ENCODE measurements at regions not wholly inside any gene's neighbourhood (a gene's known extent, or its start where the extent isn't known, plus 50 kb on each side); places are given as distances from the start of the nearest gene placed in this dataset.

DNA sequence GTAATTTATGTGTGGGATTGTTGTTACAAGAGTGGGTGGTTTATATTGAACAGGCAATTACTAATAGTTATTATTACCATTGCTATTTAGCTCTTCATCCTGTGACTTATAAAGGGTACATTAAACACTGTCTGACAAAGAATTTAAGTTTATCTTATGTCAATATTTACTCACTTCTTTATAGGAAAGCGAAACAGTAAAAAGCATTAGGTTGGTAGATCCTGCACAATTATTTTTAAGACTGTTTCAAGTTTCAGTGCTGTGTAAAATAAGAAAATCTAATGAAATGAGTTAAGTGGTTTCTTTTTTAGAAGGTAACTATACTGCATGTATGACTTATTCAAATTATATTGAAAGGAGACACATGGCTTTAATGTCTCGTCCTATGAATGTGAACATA is 135.8 kb upstream of the MAP3K7 start:
- no peak for DNase-seq

DNA sequence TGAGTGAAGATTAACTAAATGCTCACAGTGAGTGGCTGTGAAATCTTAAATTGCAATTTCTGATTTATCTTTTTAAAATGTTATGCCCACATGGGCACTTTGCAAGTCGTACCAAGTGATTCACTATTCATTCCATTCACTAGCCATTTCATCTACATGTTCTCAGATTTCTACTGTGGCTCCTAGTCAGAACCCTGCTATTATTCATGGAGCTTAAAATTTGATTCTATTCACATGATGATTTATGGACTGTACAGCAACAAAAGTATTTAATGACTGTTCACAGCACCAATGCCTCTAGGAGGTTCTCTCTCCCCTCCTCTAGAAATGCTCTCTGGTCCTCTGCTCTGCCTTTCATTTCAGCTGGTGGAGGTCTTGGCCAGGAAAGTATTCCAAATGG is 133.5 kb upstream of the MAP3K7 start:
- peak; percentile 33 for DNase-seq

DNA sequence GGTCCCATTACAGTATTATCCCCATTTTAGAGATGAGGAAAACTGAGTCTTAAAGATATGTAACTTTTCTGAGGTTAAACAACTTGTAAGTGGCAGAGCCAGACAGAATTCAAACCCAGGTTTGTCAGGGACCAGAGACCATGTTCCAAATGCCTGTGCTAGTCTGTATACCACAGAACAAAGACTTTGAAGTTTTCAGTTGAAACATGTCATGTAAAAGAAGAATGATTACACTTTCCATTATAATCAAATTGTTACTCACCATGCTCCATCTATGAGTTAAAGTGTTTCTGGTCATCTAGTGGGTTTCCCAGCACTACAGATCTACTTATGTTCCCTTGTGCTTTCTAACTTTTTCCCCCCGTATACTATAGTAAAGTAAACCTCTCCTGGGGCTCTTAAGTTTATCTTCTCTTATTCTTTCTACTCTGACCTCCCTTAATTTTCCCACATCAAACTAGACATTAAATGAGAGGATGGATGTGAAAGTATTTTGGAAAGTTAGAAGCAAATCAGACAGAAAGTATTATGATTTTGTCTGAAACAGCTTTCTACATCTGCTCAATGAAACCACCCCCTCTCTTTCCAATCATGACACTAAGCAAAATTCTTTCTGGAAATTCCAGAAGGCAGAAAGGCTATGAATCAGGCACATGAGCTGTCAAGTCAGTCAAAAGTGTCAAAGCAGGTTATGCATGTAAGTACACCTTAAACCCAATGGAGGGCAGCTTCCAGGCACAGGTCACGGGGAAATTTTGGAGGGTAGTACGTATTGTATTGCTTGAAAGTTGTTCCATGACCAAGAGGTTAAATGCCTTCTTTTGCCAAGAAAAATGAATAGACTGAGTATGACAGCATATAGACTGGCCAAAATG is 132.7 kb upstream of the MAP3K7 start:
- DNase-seq: no peak

DNA sequence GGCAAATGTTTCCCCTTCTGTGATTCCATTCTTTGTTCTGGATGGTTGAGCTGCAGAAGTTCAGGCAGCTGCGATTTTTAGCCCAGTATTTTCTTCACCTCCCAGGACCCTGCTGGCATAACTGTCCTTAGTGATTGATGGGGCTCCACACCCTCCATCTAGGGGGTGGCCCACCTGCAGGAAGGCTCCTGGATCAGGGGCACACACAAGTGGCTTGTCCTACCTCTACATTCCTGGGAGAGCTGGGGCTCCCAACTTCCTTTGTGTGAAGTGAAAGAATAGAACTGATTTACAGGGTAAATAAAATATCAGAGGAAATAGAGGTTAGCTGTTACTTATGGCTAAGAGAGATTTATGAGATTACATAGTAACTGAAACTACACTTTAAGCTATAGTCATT is 129.5 kb upstream of the MAP3K7 start:
- DNase-seq: no peak

DNA sequence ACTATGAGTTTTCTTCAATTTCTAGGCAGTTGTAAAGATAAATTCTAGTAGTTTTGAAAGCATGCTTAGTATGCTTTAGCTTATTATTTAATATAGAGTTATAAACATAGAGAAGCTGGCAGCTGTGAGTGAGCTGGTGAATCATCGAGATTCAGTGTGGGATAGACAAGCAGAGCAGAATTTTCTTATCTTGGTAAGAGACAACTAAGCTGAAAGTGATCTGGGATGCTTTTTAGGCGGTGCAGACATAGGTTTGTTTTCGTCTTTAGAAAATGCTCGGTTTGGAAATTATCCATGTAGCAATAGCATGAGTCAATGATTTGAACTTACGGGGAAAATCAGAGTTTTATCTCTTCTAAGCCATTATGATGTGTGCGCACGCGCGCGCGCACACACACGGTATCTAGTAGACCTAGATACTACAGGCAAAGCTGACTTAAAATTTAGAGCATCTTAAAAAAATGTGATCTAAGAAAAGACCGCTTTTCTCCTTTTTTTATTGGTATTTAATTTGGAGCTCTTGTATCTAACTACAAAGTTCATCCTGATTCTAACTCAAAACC is 128.3 kb upstream of the MAP3K7 start:
- no peak for DNase-seq

DNA sequence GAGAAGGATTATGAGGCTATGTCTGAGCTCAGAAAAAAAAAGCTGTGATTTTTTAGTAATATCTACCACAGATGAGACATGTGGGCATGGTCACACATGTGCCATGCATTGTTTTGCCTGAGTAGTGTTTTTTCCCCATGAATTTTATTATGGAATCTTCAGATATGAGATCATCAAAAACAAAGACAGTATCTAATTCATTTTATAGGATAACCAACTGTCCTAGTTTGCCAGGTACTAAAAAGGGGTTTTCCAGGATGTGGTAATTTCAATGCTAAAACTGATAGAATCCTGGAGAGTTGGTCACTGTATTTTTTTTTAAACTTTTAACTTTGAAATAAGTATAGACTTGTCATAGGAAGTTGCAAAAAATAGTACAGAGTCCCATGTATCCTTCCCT is 127.4 kb upstream of the MAP3K7 start:
- DNase-seq: no peak

DNA sequence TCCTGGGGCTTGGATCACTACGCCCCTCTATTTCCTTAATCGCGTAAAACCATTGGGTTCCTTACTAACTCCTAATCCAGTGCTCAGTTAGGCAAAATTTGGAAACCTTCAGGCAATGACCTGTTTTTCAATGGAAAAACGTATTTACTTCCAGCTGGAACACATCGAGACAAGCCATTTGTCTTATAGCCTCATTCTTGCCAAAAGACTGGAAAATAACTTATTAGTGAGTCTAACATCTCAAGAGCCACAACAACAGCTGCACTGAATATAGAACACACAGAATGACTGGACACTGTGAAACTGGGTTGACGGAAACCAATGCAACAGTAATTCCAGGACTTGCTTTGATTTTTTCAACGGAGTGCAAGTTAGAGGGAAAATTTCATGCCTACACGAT is 125.2 kb upstream of the MAP3K7 start:
- peak; percentile 87 for DNase-seq

DNA sequence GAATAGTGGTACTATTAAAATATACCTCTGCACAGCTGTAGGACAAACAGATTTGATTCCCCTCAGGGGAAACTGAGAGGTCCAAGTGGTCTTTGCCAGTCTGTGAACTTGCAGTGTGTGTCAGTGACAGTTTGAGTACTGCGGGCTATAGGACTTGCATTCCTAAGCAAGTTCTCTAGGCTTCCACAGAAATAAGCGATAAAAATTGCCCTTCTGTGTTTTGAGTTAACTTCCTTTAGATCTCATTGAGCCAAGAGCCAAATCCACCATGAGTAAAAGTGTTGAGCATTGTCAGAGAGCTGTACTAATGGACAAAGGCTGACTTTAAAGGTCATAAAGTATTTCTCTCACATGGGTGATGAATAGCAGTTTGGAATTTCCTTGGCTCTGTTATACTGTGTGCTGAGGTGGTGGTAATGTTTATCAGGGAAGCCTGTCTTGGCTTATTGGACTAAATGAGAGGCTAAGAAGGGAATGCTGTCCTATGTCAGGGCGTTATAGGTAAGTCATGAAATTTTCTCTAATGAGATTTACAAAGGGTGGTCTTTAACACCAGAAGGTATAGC is 122.6 kb upstream of the MAP3K7 start:
- no peak for DNase-seq

DNA sequence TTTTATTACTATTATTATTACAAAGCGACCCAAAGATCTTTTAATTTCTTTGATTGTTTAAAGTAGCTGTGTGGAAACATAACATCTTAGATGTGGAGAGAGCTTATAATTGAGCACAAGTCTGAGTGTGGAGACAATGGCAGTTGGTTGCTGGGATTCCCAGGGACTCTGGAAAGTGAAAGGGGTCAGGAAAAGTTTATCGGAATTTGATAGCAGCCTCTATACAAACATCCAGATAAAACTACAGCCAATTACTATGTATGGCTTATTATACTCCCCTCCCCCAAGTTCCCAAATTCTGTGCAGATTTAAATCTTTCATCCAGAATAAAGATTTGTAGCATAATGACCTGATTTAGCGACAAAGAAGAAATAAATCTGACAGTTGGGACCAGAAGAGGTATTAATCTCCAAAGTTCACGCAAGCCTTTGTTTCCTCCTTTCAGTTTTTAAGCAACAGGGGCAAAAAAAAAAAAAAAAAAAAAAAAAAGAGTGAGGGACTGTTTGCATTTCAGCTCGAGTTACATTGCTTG is 121.4 kb upstream of the MAP3K7 start:
- no peak for DNase-seq

DNA sequence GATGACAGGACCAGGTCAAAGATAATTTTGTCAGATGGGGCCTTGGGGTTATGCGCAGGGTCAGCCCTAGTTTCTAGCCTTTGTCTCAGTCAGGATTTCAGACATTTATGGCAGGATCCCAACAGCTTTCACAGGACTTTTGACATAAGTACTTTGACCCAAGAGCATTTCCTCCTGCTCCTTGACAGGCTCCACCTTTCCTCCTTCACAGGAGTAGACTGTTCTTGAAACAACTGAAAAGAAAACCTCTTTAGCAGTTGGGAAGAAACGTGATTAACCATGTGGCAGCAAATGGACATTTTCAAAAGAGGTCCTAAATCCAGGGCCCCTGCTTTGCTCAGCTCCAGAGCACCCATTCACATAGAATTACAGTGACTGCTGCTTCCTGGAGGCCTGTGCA is 120.4 kb upstream of the MAP3K7 start:
- DNase-seq: no peak

DNA sequence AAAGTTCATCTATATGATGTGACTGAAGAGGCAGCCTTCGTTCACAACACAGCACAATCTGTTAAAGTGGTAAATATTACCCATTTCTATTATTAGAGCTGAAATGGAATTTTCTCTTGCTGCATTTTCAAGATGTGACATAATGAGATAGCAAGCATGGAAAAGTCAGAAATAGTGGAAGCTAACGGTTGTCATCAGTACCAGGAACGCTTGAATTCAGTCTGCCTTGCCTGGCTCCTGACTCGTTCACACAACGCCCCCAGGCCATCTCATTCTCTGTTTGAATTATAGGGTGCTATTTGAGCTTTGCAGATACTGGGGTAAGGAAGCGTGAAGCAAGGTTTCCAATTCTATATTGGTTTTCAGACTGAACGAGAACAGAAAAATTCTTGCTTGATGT is 116.5 kb upstream of the MAP3K7 start:
- no peak for DNase-seq

DNA sequence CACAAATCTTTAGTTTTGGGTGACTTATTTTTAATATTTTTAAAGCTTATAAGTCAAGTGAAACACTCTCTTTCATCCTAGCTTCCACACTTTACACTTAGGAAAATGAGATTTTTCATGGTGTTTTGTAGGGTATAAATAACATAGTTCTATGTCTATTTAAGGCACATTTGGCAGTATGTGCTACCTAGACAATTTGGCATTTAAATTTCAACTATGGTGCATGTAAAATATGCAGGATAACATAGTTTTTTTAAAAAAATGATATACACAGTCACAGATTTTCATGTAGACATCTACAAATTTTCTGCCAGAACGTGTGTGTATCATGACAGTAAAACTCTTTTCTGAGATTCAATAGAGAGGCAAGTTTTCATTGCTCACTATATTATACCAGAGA is 115.1 kb upstream of the MAP3K7 start:
- DNase-seq: no peak

DNA sequence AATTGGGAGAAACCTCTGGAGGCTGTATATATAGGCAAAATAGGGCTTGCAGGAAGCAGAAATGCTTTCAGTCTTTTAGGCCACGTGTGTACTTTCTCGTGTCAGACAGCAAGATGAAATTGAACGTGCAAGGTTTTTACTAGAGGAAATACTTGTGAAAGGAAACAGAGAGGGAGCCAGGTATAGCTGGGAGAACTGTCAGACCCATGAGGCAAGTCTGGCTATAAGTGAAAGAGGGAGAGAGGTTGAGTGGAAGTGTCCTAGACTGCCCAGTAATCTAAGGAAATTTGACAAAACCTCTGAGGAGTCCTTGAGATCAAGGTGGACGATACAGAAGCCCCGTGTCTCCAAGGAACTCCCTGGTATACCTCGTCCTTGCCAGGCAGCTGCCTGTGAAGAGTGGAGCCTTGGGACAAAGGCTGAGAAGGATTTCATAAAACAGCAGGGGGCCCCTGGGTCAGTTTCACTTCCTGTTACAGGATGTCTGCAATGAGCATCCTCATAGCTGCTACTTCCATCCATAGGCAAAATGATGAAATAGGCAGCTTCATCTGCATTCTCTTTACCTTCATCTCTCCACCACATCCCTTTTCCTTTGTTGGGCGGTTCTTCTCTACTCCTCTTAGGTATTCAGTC is 114.4 kb upstream of the MAP3K7 start:
- DNase-seq: no peak

DNA sequence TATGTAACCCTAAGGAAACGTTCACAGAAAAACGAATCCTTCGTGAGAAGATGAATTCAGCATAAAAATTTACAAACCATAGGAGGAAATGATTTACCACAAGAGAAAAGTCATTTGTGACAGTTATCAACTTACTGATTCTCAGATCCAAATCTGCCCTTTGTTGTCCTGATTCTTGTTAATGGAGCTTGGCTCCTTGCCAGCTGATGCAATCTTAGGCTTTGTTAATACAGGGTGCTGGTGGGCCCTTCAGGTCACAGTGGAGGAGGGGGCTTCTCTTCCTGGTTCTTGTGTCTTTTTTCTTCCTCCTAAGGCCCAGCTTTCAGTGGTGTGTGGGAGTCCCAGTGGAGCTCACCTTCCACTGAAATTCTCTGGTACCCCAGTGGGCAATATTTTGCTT is 108.4 kb upstream of the MAP3K7 start:
- DNase-seq: no peak

DNA sequence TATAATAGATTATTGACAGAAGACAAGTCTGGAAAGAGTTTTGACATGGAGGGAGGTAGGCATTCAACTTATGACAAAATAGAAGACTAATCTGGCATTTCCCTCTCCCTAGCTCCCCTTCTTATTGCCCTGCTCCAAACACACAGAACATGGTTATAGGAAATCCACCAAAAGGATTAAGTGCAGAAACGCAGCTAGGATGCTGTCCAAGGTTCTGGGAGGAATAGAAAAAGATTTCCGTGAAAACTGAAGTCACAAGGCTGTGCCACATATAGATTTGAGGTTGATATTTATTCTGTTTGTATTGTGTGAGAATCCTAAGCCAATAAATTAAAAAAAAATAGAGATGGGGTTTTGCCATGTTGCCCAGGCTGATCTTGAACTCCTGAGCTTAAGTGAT is 107.9 kb upstream of the MAP3K7 start:
- DNase-seq: no peak

DNA sequence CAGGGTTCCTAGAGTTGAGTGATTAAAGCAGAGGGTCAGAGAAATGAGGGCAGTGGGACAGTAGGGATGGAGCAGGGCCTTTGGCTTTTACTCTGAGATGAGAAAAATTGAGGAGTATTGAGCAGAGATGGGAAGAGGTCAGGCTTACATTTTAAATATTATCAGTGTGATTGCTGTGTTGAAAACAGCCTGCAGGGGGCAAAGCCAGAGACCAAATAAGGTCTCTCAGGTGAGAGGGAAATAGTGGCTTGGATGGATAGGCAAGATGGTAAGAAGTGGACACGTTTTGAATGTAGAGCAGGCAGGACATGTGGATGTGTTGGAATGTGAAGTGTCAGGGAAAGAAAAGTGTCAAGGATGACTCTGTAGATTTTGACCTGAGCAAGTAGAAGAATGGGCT is 105.0 kb upstream of the MAP3K7 start:
- no peak for DNase-seq

DNA sequence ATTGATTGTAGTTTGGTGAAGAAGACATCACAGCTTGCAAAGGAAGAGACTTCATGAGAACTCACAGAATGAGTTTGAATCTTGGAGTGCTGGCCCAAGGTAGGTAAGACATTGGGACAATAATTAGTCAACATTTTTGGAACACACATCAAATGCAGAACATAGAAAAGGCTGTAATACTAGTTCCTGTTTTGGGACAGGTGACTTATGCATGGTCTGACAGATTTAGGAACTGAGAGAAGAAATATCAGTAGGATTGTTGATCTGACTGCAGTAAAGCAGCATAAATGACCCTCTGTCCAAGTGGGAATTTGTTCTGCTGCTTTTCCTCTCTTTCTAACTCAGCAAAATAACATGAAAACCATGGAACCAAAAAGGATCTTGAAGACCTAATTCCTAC is 102.3 kb upstream of the MAP3K7 start:
- DNase-seq: no peak

DNA sequence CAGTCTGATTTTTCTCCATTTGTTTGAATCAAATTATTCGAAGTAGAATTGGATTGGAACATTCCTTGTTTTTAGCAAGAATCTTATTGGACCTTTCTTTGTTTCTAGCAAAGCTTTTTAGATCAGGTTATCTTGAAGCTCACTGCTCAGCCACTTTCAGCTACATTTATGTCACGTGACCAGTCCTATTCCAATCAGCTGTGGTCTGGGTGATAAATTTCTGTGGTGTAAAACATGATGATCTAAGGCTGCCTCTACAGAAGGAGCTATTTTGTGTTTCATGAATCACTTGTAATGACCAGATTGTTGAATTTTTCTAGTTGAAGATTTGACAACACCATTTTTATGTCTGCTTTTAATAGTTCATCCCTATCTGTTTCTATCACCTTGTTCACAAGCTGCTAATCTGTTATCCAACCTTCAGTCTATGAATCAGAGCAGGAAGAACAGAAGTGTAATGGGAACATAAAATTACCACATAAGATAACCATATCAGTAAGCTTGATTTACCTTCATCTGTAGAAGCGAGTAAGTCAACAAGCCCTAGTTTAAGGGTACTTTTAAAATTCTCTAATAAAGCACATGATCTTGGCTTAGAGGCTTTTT is 101.0 kb upstream of the MAP3K7 start:
- no peak for DNase-seq

DNA sequence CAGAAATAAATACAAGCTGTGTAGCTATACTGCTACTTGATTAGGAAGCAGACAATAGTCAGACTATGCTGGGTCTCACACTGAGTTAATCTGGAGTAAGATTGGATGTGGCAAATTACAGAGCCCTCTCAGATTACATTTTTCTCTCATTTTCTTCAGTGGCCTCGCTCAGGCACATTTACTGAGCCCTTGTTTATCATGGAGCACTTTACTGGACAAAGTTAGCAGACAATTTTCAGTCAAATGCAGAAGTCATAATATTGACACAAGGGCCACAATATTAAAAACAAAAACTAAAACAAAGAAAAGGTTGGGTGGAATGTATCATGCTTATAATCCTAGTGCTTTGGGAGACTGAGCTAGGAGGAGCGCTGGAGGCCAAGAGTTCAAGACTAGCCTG is 95.0 kb upstream of the MAP3K7 start:
- no peak for DNase-seq

DNA sequence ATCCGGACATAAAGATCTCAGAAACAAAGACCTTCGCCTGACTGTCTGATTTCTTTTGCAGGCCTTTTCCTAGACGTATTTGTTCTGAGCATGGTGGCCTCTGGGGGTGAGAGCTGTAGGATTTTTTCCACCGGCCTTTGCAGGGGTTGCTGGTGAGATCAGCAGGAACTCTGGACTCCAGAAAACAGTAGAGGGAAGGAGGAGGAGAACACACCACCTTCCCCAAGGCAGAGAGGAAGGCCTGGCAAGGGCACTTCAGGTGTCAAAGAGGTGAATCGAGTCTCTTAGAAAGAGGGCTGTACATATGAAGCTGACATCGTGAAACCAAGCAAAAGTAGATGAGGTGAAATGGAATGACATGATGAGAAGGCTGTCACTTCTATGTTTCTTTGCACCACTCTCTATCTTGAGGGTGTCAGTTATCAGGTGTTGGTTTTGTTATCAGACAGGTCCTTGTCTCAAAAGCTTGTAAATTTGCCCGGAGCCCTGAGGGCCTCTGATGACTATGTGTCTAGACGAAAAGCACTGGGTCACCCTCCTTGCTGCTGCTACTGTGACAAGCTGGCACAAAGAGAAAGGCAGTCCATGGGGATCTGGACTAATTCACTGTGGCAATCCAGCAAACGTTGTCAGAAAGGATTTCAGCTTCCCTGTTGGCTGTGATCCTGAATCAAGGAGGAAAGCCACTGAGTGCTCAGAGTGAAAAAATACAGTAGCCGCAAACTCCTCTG is 91.3 kb upstream of the MAP3K7 start:
- no peak for DNase-seq

DNA sequence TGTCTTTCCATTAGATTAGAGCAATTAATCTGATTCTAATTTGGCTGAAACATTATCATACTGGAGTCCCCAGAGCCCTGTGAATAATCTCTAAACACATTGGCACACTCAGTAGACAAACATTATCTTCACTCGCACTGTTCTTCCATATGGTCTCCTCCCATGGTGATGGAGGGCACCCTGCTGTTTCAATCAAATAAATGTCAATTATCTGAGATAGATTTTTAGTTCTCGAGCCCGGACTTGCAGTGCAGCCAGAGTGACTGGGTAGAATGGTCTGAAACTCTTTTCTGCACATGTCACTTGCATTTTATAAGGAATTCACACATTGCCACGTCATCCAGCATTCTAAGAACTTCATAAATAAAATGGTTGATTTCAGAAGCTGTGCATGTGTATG is 90.6 kb upstream of the MAP3K7 start:
- peak; percentile 90 for DNase-seq

DNA sequence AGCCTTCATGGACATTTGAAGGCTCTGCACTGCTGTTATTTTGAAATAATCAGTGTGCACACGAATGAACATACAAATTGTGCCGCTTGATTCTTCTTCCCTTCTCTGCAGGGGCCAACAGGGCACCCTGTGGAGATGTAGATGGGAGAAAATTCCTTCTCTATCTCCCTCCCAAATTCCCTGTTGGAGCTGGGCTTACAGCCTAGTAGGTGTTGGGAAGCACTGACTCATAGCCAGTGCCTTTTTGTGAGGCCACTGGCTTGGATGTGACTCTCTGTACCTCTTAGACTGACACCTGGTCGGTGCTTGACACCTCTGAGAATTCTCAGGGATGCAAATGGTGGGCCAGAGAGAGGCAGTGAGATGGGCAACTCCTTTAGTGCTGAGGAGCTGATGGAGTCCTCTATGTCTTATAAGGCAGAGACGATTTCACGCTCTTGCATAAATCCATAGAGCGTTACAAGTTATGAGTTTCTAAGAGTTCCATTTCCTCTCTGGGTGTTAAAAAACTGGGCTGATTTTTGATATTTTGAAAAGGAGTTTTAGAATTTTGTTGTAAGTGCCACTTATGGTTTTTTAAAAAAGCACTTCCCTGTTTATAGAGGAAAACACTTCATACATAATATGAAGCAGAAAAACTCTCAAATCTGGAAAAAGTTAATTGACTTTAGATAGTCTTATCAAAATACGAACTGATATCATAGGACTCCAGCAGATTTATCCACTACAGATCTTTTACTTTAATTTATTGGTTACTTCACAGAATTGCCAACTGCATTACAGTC is 89.8 kb upstream of the MAP3K7 start:
- DNase-seq: no peak

Data from NCI-H446 treated with DMSO at 0.1 percent for 48 hours (cell line).